ENCODE measurements at regions not wholly inside any gene's neighbourhood (a gene's known extent, or its start where the extent isn't known, plus 50 kb on each side); places are given as distances from the start of the nearest gene placed in this dataset.

- Histone ChIP-seq H3K4me3 (ENCODE audit: low read length in 3 of 3) (no peak overlapping the region), H3K9ac (ENCODE audit: low read length in 3 of 3) (no peak overlapping the region), H3K4me1 (ENCODE audit: control insufficient read depth in 2 of 3, insufficient read depth in 2 of 3, low read depth in 1 of 3, low read length in 3 of 3) (no peaks in the 10 kb centered on the region), H3K27ac (ENCODE audit: low read depth in 2 of 2, low read length in 2 of 2) (no peak overlapping the region), H3K27me3 (ENCODE audit: control insufficient read depth, insufficient read depth, low read length) (no peaks in the 10 kb centered on the region), H3K9me3 (ENCODE audit: control insufficient read depth in 2 of 3, insufficient read depth in 1 of 3, low read length in 3 of 3) (no peaks in the 10 kb centered on the region), H3K36me3 (ENCODE audit: control insufficient read depth in 2 of 3, insufficient read depth in 3 of 3, low read length in 3 of 3) (no peaks in the 10 kb centered on the region)
- no peak for TF ChIP-seq CTCF (IDR thresholded peaks at IDR 0.05; ENCODE audit: borderline replicate concordance, extremely low read depth, insufficient read depth)
- intact Hi-C loops (cut with DNase I): no loop called here
- FAIRE-seq (no peak), DNase-seq (peak in 2 of 5 donors; percentile 25 to 37)
Observed at GRCh38 chr15:45785897-45786296, 151.1 kb downstream of the SQOR start.

GRCh38 chr15:45790325-45790943 is 155.6 kb downstream of the SQOR start:
- H3K9ac ChIP-seq (ENCODE audit: low read length in 3 of 3): no peak overlapping the region
- intact Hi-C loops (cut with DNase I): no loop called here
- H3K9me3 ChIP-seq (ENCODE audit: control insufficient read depth in 2 of 3, insufficient read depth in 1 of 3, low read length in 3 of 3): no peaks in the 10 kb centered on the region
- no peak for FAIRE-seq
- peak; percentile 23 for TF ChIP-seq CTCF (IDR thresholded peaks at IDR 0.05; ENCODE audit: borderline replicate concordance, extremely low read depth, insufficient read depth)
- H3K27me3 ChIP-seq (ENCODE audit: control insufficient read depth, insufficient read depth, low read length): no peaks in the 10 kb centered on the region
- no peaks in the 10 kb centered on the region for H3K36me3 ChIP-seq (ENCODE audit: control insufficient read depth in 2 of 3, insufficient read depth in 3 of 3, low read length in 3 of 3)
- peak in 2 of 5 donors; percentile 30 to 42 for DNase-seq
- H3K4me1 ChIP-seq (ENCODE audit: control insufficient read depth in 2 of 3, insufficient read depth in 2 of 3, low read depth in 1 of 3, low read length in 3 of 3): no peaks in the 10 kb centered on the region
- H3K27ac ChIP-seq (ENCODE audit: low read depth in 2 of 2, low read length in 2 of 2): no peak overlapping the region
- no peak overlapping the region for H3K4me3 ChIP-seq (ENCODE audit: low read length in 3 of 3)

GRCh38 chr15:45794304-45794703 is 159.5 kb downstream of the SQOR start:
- Histone ChIP-seq H3K36me3 (ENCODE audit: control insufficient read depth in 2 of 3, insufficient read depth in 3 of 3, low read length in 3 of 3) (no peaks in the 10 kb centered on the region), H3K4me3 (ENCODE audit: low read length in 3 of 3) (no peak overlapping the region), H3K27me3 (ENCODE audit: control insufficient read depth, insufficient read depth, low read length) (no peaks in the 10 kb centered on the region), H3K9ac (ENCODE audit: low read length in 3 of 3) (no peak overlapping the region), H3K4me1 (ENCODE audit: control insufficient read depth in 2 of 3, insufficient read depth in 2 of 3, low read depth in 1 of 3, low read length in 3 of 3) (no peaks in the 10 kb centered on the region), H3K9me3 (ENCODE audit: control insufficient read depth in 2 of 3, insufficient read depth in 1 of 3, low read length in 3 of 3) (no peaks in the 10 kb centered on the region), H3K27ac (ENCODE audit: low read depth in 2 of 2, low read length in 2 of 2) (no peak overlapping the region)
- intact Hi-C loops (cut with DNase I): no loop called here
- FAIRE-seq: no peak
- DNase-seq: no peak
- TF ChIP-seq CTCF (IDR thresholded peaks at IDR 0.05; ENCODE audit: borderline replicate concordance, extremely low read depth, insufficient read depth): no peak
